Esophagus muscularis mucosa (tissue), 3 donors: ENCODE measurements at regions not wholly inside any gene's neighbourhood (a gene's known extent, or its start where the extent isn't known, plus 50 kb on each side); places are given as distances from the start of the nearest gene placed in this dataset.

Source experiments
- CTCF ChIP-seq, 3 experiments: fragments of 200-600 bp in 2 of 3; fragments of 450-650 bp in 1 of 3; sonication (generic) in 2 of 3; IDR thresholded peaks; one replicate each; pipeline ENCODE4 v1.5.1; 2017 to 2019; ENCODE audit warnings: antibody characterized with exemption in 3 of 3, mild to moderate bottlenecking in 2 of 3, moderate library complexity in 1 of 3
- EP300 ChIP-seq: sonication (generic); formaldehyde crosslinking; IDR thresholded peaks from one replicate; pipeline ENCODE4 v1.6.1; 2017; ENCODE audit warnings: antibody characterized with exemption

GRCh38 chr7:4394736-4395135 lies 287.4 kb upstream of the FOXK1 start:
- TF ChIP-seq CTCF (IDR thresholded peaks at IDR 0.05) (no peak), EP300 (no peak)
